ENCODE measurements at regions not wholly inside any gene's neighbourhood (a gene's known extent, or its start where the extent isn't known, plus 50 kb on each side); places are given as distances from the start of the nearest gene placed in this dataset.
A peak's percentile ranks its signal among the peaks of the same experiment; 100 is the strongest.
"Not testable (repeated sequence)": the region's sequence is repeated elsewhere in the genome, so short reads cannot be mapped to it uniquely, and the experiment has no call there.

- DNase-seq, result not testable (repeated sequence)
Measured at GRCh38 chr14:34381304-34381703, 80.7 kb downstream of the SPTSSA start.

DNA sequence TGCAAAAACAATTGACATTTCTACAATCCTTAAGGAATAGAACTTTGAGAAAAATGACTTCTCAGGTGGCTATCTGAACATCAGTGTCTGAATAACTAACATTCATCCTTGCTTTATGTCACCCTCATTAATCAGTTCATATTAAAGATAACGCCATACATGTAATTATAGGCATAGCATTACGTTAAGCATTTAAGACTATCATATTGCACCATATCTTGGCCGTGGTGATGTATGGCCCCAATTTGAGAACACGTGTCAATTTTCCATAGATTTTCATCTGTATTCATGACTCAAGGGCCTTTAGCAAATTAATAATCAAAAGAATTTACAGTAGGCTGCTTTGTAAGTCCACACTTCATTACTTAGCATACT lies 81.6 kb downstream of the SPTSSA start:
- no peak for DNase-seq

GRCh38 chr14:34379816-34380470 lies 82.1 kb downstream of the SPTSSA start:
- no peak for DNase-seq

DNA sequence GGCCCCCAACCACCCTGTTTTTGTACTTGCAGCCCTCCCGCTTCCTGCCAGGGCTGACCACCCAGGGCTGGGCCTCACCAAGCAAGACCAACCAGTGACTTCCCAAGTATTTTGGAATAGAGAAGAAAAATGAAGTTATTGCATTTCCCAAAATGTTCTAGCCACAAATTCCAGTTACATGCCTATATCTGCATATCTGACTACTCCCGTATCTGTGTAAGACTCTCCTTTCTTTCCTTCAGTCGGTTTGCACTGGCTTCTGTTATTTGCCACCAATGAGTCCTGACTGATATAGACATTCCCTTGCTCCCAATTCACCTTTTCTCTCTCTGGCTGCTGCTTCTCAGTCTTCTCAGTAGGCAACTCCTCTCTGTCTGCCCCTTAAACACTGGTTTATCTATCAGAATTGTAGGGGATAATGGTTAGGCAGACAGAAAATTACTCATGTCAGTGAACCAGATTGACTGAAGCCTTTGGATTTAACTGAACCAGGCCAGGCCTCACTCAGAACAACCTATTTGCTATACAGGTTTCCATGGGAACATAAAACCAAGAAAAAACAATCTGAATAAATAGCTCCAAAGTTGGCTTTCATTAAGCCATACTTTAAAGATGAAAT lies 85.3 kb downstream of the SPTSSA start:
- no peak for DNase-seq

- DNase-seq, result no peak
Measured at GRCh38 chr14:34374998-34375740, 86.9 kb downstream of the SPTSSA start.

- DNase-seq, result no peak
Measured at GRCh38 chr14:34373191-34373590, 88.8 kb downstream of the SPTSSA start.

GRCh38 chr14:34372786-34373185 lies 89.3 kb downstream of the SPTSSA start:
- no peak for DNase-seq

DNA sequence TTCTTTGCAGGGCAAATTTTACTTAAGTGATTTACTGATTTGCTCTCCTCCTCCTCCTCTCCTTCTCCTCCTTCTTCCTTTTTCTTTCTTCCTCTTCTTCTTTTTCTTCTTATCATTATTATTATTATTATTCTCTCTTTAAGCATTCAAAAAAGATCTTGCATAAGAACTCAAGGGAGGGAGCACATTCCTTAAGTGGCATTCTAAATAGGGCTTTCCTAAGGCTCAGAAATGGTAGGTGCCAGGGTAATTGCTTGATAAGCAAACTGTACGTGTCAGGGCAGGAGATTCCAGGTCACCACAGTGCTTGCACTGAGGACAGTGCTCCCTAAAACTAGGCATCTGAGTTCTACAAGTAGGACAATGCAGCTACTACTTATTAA lies 92.4 kb downstream of the SPTSSA start:
- no peak for DNase-seq

GRCh38 chr14:34368971-34369647 lies 92.9 kb downstream of the SPTSSA start:
- DNase-seq, result no peak

GRCh38 chr14:34368115-34368970 lies 93.7 kb downstream of the SPTSSA start:
- peak; percentile 77 to 78 for DNase-seq

DNA sequence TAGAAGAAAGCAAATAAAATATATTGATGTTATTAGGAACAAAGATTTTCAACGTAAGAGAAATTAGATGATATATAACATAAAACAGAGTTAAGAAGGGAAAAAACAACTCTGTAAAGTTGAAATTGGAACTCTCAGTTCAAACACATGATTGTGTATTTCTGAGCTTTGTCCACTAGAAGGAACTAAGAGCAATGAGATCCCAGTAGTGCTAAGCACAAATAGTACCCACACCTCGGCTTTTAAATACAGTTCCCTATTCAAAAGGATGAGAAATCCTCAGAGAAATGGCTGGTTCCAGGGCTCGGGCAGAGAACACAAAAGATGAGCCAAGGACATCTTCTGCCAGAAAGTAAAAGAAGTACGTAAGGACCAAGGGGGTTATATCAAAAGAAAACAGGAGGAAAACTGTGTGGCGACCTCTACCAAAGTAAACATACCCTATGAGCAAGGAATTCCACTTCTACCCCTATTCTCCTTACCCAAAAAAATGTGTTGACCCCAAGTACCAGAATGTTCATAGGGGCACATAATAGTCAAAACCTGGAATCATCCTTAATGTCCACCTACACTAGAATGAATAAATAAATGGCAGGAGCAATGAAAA lies 96.6 kb downstream of the SPTSSA start:
- no peak for DNase-seq

DNA sequence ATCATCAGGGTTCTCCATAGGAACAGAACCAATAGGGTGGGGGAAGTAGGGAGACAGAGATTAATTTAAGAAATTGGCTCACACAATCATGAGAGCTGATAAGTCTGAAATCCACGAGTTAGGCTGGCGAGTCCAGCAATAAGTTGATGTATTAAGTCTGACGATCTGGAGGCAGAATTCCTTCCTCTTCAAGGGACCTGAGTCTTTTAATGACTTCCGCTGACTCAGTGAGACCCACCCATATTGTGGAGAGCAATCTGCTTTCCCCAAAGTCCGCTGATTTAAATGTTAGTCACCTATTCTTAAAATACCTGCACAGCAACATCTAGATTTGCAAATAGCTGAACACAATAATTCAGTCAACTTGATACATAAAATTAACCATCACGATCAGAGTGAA lies 97.8 kb downstream of the SPTSSA start:
- DNase-seq, result no peak

GRCh38 chr14:34363733-34364134 lies 98.3 kb downstream of the SPTSSA start:
- no peak for DNase-seq

GRCh38 chr14:34362641-34363251 lies 99.3 kb downstream of the SPTSSA start:
- DNase-seq, result peak; percentile 69 to 77

DNA sequence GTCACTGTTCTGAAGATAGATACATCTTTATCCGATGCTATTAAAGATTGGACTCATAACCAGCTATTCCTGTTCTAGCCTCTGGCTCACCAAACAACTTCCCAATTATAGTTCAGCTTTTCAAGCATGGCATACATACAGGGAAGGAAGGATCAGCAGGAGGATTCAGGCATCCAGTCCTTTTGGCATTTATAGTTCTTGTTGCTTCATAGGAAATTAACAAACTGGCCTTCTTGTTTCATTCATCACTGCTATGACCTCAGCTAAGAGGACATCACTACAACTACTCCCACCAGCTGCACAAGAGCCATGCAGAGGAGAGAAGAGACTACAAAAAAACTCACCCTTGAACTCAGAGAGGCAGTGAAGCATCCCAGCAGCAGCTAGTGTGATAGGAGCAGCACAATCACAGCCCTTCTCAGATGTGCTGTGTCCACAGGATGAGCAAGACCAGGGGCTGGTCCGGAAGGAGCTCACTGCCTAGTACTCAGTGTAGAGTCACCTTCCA lies 100.5 kb downstream of the SPTSSA start:
- DNase-seq, result no peak

- DNase-seq, result no peak
Measured at GRCh38 chr14:34359420-34360117, 102.5 kb downstream of the SPTSSA start.

DNA sequence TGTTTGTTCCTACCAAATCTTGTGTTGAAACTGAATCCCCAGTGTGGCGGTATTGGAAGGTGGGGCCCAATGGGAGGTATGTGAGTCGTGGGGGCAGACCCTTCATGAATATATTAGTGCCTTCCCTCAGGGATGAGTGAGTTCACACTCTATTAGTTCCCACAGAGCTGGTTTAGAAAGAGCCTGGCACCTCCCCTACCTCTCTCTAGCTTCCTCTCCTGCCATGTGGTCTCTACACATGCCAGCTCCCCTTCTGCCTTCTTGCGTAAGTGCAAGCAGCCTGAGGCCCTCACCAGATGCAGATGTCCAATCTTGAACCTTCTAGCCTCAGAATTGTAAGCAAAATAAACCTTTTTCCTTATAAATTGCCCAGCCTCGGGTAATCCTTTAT lies 105.8 kb downstream of the SPTSSA start:
- peak; percentile 69 to 74 for DNase-seq

GRCh38 chr14:34355584-34356263 lies 106.3 kb downstream of the SPTSSA start:
- no peak for DNase-seq

GRCh38 chr14:34354556-34354955 lies 107.5 kb downstream of the SPTSSA start:
- DNase-seq, result no peak

GRCh38 chr14:34350903-34351302 lies 111.1 kb downstream of the SPTSSA start:
- DNase-seq, result no peak
